GM23338 (cell line): ENCODE measurements at regions not wholly inside any gene's neighbourhood (a gene's known extent, or its start where the extent isn't known, plus 50 kb on each side); places are given as distances from the start of the nearest gene placed in this dataset.

ENCODE experiments used
- ATAC-seq: fragments of 200-7000 bp; cut with Tn5 transposase; 3 replicates; pipeline ENCODE4 v1.9.1; 2020
- DNase-seq: peaks from one replicate; pipeline ENCODE4 v3.0.0-alpha.2; 2015; ENCODE audit warnings: low spot score
- H2AFZ ChIP-seq: fragments of 200-600 bp; sonication (generic); 2 replicates; pipeline ENCODE4 v1.8.0; 2016; ENCODE audit warnings: antibody characterized with exemption, mild to moderate bottlenecking, moderate library complexity
- H3F3A ChIP-seq: fragments of 200-600 bp; sonication (generic); replicated peaks from 2 replicates; pipeline ENCODE4 v1.8.0; 2017; ENCODE audit warnings: antibody characterized with exemption, mixed run types, low read depth
- H3K27ac ChIP-seq: fragments of 200-600 bp; sonication (generic); 2 replicates; pipeline ENCODE4 v1.6.1; 2016; ENCODE audit warnings: low read depth
- H3K27me3 ChIP-seq: fragments of 200-600 bp; sonication (generic); 2 replicates; pipeline ENCODE4 v1.8.0; 2016; ENCODE audit warnings: mild to moderate bottlenecking, mixed run types, moderate library complexity; ENCODE audit not compliant: insufficient read depth
- H3K36me3 ChIP-seq: fragments of 200-600 bp; sonication (generic); 2 replicates; pipeline ENCODE4 v1.8.0; 2016; ENCODE audit warnings: mild to moderate bottlenecking; ENCODE audit not compliant: insufficient read depth
- H3K4me1 ChIP-seq: fragments of 200-600 bp; sonication (generic); 2 replicates; pipeline ENCODE4 v1.8.0; 2016; ENCODE audit warnings: mild to moderate bottlenecking, moderate library complexity; ENCODE audit not compliant: insufficient read depth
- H3K4me2 ChIP-seq: fragments of 200-600 bp; sonication (generic); 2 replicates; pipeline ENCODE4 v1.7.1; 2017; ENCODE audit warnings: mixed run types
- H3K4me3 ChIP-seq: fragments of 200-600 bp; sonication (generic); 2 replicates; pipeline ENCODE4 v1.6.1; 2016; ENCODE audit warnings: mixed run types
- H3K79me2 ChIP-seq: fragments of 200-600 bp; sonication (generic); replicated peaks from 2 replicates; pipeline ENCODE4 v1.8.0; 2017; ENCODE audit warnings: mild to moderate bottlenecking; ENCODE audit not compliant: insufficient read depth
- H3K9me2 ChIP-seq: fragments of 200-600 bp; sonication (generic); 2 replicates; pipeline ENCODE4 v1.8.0; 2017; ENCODE audit not compliant: insufficient read depth
- H4K20me1 ChIP-seq: fragments of 200-600 bp; sonication (generic); replicated peaks from 2 replicates; pipeline ENCODE4 v1.8.0; 2017; ENCODE audit warnings: mild to moderate bottlenecking; ENCODE audit not compliant: insufficient read depth
- H3K27ac Mint-ChIP-seq: 2 replicates; pipeline ENCODE4 v1.8.0; 2020; ENCODE audit warnings: inconsistent platforms, mild to moderate bottlenecking, moderate library complexity, mixed read lengths
- H3K27me3 Mint-ChIP-seq: 3 replicates; pipeline ENCODE4 v1.8.0; 2022; ENCODE audit warnings: low read depth, mild to moderate bottlenecking, moderate library complexity, mixed read lengths, inconsistent platforms; ENCODE audit not compliant: insufficient read depth, poor library complexity
- H3K36me3 Mint-ChIP-seq: 3 replicates; pipeline ENCODE4 v1.8.0; 2021; ENCODE audit warnings: low read depth, mild to moderate bottlenecking, inconsistent platforms, moderate library complexity, mixed read lengths
- H3K4me1 Mint-ChIP-seq: 3 replicates; pipeline ENCODE4 v1.8.0; 2020; ENCODE audit warnings: mild to moderate bottlenecking, inconsistent platforms, mixed read lengths
- H3K4me3 Mint-ChIP-seq: 3 replicates; pipeline ENCODE4 v1.8.0; 2021; ENCODE audit warnings: moderate library complexity, mild to moderate bottlenecking, inconsistent platforms, mixed read lengths
- H3K9me3 Mint-ChIP-seq: 3 replicates; pipeline ENCODE4 v1.8.0; 2020; ENCODE audit warnings: moderate library complexity, mild to moderate bottlenecking, inconsistent platforms, mixed read lengths
- CREB1 ChIP-seq: fragments of 250-450 bp; sonication (Bioruptor Pico); IDR thresholded peaks from 2 replicates; pipeline ENCODE4 v1.5.0; 2020; ENCODE audit warnings: low read depth, mild to moderate bottlenecking, moderate library complexity
- EZH2 ChIP-seq: fragments of 200-600 bp; sonication (generic); IDR thresholded peaks from one replicate; pipeline ENCODE4 v1.8.0; 2017; ENCODE audit warnings: antibody characterized with exemption, mild to moderate bottlenecking, low read depth; ENCODE audit not compliant: unreplicated experiment
- EZH2phosphoT487 ChIP-seq: fragments of 200-600 bp; sonication (generic); IDR thresholded peaks from one replicate; pipeline ENCODE4 v1.8.1; 2018; ENCODE audit warnings: antibody characterized with exemption; ENCODE audit not compliant: unreplicated experiment
- NANOG ChIP-seq: IDR thresholded peaks from 2 replicates; pipeline ENCODE4 v1.6.1; 2016; ENCODE audit warnings: antibody characterized with exemption, borderline replicate concordance
- STAT1 ChIP-seq: IDR thresholded peaks from one replicate; pipeline ENCODE4 v1.6.1; 2016; ENCODE audit warnings: antibody characterized with exemption; ENCODE audit not compliant: unreplicated experiment
- ZNF114 ChIP-seq: fragments of 250-450 bp; sonication (Bioruptor Pico); IDR thresholded peaks from 2 replicates; pipeline ENCODE4 v1.5.0; 2020; ENCODE audit warnings: mild to moderate bottlenecking, moderate library complexity
- TF ChIP-seq, protein P1 (sequence below): IDR thresholded peaks from one replicate; pipeline ENCODE4 v1.6.1; 2018; ENCODE audit warnings: antibody characterized with exemption; ENCODE audit not compliant: unreplicated experiment
- TF ChIP-seq, protein P2 (sequence below): IDR thresholded peaks from 2 replicates; pipeline ENCODE4 v1.6.1; 2016; ENCODE audit warnings: antibody characterized with exemption
- TF ChIP-seq, protein P3 (sequence below), 2 experiments: fragments of 200-600 bp in 1 of 2; sonication (generic) in 1 of 2; conservative IDR thresholded peaks; 2 replicates each; pipeline versions ENCODE4 v1.5.1 to v1.6.1; 2016 to 2017; ENCODE audit warnings: antibody characterized with exemption in 2 of 2, low read depth in 2 of 2, mild to moderate bottlenecking in 2 of 2, moderate library complexity in 1 of 2

DNA sequence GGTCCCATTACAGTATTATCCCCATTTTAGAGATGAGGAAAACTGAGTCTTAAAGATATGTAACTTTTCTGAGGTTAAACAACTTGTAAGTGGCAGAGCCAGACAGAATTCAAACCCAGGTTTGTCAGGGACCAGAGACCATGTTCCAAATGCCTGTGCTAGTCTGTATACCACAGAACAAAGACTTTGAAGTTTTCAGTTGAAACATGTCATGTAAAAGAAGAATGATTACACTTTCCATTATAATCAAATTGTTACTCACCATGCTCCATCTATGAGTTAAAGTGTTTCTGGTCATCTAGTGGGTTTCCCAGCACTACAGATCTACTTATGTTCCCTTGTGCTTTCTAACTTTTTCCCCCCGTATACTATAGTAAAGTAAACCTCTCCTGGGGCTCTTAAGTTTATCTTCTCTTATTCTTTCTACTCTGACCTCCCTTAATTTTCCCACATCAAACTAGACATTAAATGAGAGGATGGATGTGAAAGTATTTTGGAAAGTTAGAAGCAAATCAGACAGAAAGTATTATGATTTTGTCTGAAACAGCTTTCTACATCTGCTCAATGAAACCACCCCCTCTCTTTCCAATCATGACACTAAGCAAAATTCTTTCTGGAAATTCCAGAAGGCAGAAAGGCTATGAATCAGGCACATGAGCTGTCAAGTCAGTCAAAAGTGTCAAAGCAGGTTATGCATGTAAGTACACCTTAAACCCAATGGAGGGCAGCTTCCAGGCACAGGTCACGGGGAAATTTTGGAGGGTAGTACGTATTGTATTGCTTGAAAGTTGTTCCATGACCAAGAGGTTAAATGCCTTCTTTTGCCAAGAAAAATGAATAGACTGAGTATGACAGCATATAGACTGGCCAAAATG lies 132.7 kb upstream of the MAP3K7 start:
- Histone ChIP-seq H3K4me3 (no peak overlapping the region), H3K36me3 (no peaks in the 10 kb centered on the region), H3K9me2 (no peaks in the 10 kb centered on the region), H3K27ac (no peak overlapping the region), H3K4me2 (no peak overlapping the region), H3K79me2 (no peaks in the 10 kb centered on the region), H3F3A (no peaks in the 10 kb centered on the region), H3K4me1 (peaks cover 8% of the 10 kb centered on the region; the same call in 1 of the 2 replicates), H4K20me1 (no peaks in the 10 kb centered on the region), H2AFZ (no peak overlapping the region), H3K27me3 (no peaks in the 10 kb centered on the region)
- H3K4me1 Mint-ChIP-seq, result peaks cover 21% of the 10 kb centered on the region
- H3K27me3 Mint-ChIP-seq, result peaks cover 2% of the 10 kb centered on the region
- DNase-seq (no peak), ATAC-seq (no peak)
- no peaks in the 10 kb centered on the region; the same call in 2 of the 3 replicates for H3K9me3 Mint-ChIP-seq
- no peak overlapping the region for H3K4me3 Mint-ChIP-seq
- H3K27ac Mint-ChIP-seq, result peak overlapping the region; percentile 54; the same call in 1 of the 2 replicates
- no peaks in the 10 kb centered on the region for H3K36me3 Mint-ChIP-seq
- TF ChIP-seq EZH2, result no peak
- TF ChIP-seq ZNF114 (CRISPR knock-in tag), result no peak
- no peak for TF ChIP-seq NANOG
- no peak for TF ChIP-seq STAT1
- TF ChIP-seq, protein P1, sequence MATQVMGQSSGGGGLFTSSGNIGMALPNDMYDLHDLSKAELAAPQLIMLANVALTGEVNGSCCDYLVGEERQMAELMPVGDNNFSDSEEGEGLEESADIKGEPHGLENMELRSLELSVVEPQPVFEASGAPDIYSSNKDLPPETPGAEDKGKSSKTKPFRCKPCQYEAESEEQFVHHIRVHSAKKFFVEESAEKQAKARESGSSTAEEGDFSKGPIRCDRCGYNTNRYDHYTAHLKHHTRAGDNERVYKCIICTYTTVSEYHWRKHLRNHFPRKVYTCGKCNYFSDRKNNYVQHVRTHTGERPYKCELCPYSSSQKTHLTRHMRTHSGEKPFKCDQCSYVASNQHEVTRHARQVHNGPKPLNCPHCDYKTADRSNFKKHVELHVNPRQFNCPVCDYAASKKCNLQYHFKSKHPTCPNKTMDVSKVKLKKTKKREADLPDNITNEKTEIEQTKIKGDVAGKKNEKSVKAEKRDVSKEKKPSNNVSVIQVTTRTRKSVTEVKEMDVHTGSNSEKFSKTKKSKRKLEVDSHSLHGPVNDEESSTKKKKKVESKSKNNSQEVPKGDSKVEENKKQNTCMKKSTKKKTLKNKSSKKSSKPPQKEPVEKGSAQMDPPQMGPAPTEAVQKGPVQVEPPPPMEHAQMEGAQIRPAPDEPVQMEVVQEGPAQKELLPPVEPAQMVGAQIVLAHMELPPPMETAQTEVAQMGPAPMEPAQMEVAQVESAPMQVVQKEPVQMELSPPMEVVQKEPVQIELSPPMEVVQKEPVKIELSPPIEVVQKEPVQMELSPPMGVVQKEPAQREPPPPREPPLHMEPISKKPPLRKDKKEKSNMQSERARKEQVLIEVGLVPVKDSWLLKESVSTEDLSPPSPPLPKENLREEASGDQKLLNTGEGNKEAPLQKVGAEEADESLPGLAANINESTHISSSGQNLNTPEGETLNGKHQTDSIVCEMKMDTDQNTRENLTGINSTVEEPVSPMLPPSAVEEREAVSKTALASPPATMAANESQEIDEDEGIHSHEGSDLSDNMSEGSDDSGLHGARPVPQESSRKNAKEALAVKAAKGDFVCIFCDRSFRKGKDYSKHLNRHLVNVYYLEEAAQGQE, result no peak
- TF ChIP-seq, protein P2, sequence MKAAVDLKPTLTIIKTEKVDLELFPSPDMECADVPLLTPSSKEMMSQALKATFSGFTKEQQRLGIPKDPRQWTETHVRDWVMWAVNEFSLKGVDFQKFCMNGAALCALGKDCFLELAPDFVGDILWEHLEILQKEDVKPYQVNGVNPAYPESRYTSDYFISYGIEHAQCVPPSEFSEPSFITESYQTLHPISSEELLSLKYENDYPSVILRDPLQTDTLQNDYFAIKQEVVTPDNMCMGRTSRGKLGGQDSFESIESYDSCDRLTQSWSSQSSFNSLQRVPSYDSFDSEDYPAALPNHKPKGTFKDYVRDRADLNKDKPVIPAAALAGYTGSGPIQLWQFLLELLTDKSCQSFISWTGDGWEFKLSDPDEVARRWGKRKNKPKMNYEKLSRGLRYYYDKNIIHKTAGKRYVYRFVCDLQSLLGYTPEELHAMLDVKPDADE, result no peak
- TF ChIP-seq, protein P3, sequence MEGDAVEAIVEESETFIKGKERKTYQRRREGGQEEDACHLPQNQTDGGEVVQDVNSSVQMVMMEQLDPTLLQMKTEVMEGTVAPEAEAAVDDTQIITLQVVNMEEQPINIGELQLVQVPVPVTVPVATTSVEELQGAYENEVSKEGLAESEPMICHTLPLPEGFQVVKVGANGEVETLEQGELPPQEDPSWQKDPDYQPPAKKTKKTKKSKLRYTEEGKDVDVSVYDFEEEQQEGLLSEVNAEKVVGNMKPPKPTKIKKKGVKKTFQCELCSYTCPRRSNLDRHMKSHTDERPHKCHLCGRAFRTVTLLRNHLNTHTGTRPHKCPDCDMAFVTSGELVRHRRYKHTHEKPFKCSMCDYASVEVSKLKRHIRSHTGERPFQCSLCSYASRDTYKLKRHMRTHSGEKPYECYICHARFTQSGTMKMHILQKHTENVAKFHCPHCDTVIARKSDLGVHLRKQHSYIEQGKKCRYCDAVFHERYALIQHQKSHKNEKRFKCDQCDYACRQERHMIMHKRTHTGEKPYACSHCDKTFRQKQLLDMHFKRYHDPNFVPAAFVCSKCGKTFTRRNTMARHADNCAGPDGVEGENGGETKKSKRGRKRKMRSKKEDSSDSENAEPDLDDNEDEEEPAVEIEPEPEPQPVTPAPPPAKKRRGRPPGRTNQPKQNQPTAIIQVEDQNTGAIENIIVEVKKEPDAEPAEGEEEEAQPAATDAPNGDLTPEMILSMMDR (conservative IDR thresholded peaks at IDR 0.05; ENCODE audit: low read depth in 2 of 2), result no peak
- TF ChIP-seq EZH2phosphoT487, result no peak
- TF ChIP-seq CREB1 (CRISPR knock-in tag), result no peak
